ENCODE measurements at regions not wholly inside any gene's neighbourhood (a gene's known extent, or its start where the extent isn't known, plus 50 kb on each side); places are given as distances from the start of the nearest gene placed in this dataset.
A peak's percentile ranks its signal among the peaks of the same experiment; 100 is the strongest.

- peak; percentile 40 for DNase-seq (ENCODE audit: low spot score)
Measured at GRCh38 chr9:89234205-89235067, 55.8 kb upstream of the SHC3 start.

- no peak for DNase-seq (ENCODE audit: low spot score)
Measured at GRCh38 chr9:89236955-89237573, 58.4 kb upstream of the SHC3 start.

GRCh38 chr9:89238424-89238823 is 59.8 kb upstream of the SHC3 start:
- DNase-seq (ENCODE audit: low spot score): no peak

DNA sequence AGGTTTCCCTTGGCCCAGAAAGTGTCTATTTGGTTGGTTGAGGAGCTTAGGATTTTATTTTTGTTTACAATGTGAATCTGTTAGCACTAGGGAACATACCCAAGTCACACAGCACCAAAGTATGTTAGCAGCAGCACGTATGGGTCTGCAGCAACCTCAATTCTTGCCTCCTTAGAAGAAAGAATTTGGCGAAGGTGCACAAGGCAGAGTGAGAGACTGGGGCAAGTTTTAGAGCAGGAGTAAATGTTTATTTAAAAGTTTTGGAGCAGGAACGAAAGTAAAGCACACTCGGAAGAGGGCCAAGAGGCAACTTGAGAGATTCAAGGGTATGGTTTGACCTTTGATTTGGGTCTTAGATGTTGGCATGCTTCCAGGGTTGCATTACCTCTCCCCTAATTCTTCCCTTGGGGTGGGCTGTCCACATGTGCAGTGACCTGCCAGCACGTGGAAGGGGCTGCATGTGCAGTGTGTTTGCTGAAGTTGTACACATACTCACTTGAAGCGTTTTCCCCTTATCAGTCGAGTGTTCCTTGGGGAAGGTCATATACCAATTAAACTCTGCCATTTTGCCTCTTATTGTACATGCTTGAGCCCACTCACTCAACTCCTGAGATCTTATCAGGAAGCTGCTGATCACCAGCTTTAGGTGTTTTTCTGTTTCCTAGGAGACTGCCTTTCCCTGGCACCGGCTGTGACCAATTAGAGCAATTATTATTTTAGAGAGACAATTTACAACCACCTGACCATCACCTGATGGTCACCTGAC is 64.9 kb upstream of the SHC3 start:
- DNase-seq (ENCODE audit: low spot score): no peak

- DNase-seq (ENCODE audit: low spot score): no peak
Measured at GRCh38 chr9:89246840-89247239, 64.2 kb upstream of the CKS2 start.

DNA sequence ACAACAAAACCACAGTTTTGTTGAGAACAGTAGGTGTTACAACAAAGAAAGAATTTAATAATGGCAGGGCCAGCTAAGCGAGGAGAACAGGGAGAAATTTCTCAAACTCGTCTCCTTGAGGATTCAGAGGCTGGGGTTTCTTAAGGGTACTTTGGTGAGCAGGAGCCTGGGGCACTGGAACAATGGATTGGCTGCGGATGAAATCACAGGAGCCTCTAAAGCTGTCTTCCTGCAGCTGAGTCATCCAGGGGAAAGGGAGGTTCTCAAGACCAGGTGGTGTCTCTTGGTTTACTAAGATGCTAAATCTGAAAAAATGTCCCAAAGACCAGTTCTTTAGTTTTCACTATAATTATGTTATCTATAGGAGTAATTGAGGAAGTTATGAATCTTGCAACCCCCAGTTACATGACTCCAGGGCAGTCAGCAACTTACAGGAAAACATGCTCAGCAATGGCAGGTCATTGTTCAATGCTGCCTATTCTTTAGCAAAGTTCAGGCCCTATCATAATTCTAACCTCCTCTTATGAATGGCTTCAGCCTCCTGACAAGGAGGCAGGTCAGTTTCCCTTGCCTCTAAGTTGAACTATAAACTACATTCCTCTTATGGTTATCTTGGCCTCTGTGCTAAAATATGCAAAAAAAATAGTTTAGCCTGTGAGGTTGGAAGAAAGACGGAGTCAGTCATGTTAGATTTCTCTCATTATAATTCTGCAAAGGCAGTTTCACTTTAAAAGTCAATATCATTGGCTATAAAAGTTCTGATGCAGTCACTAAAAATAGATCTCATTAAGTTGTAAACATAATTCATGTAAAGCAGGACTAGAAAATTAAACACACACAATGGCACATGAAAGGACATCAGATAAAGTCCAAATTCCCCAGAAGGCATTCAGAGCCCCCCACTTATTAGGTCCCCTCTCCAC is 63.3 kb upstream of the CKS2 start:
- no peak for DNase-seq (ENCODE audit: low spot score)

DNA sequence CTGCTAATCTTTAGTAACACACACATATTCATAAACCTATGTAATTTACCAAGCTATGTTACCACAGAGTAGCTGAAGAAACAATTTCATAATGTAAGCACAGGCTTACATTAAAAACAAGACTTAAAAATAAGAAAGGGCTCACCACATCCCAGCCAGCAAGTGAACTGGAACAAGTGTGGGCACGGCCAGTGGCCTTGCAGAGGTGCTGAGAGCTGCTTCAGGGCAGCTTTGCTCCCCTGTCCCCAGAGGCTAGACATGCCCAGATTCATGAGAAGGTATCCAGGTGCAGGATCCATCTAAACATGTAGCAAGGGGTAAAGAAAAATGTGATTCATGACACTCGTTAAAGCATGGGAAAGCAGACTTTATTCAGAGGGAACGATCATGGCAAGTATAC is 62.0 kb upstream of the CKS2 start:
- DNase-seq (ENCODE audit: low spot score): no peak

- peak; percentile 17 for DNase-seq (ENCODE audit: low spot score)
Measured at GRCh38 chr9:89252651-89253267, 58.2 kb upstream of the CKS2 start.

- no peak for DNase-seq (ENCODE audit: low spot score)
Measured at GRCh38 chr9:89254058-89254772, 56.8 kb upstream of the CKS2 start.

DNA sequence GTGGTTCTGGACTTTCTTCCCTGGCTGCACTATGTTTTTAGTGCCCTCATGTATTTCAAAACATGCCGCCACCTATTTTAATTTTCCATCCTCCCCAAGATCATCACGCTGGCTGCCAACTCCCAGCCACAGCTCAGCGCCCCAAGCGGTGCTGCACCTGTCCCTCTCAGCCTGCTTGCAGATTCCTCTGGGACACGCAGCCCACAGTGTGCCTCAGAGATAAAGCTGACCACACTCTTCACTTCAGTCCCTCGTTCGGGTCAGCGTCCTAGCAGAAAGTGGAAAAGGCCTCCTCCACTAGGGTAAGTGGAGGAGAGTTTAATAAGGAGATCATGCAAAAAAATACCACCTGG is 56.2 kb upstream of the CKS2 start:
- no peak for DNase-seq (ENCODE audit: low spot score)

DNA sequence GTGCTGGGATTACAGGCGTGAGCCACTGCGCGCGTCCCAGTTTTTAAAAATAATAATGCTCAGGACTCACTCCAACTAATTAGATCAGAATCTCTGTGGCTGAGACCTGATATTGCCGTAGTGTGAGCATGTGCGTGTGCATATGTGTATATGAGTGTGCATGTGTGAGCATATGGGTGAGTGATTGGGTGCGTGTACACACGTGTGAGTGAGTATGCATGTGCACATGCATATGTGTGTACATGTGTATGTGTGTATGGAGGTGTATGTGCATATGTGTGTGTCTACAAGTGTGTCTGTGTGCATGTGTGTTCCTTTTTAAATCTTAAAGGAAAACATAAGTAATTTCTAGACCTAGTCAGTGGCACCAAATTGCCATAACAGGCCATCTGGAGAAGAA is 54.8 kb upstream of the CKS2 start:
- DNase-seq (ENCODE audit: low spot score): no peak

- no peak for DNase-seq (ENCODE audit: low spot score)
Measured at GRCh38 chr9:89256642-89257041, 54.4 kb upstream of the CKS2 start.

- no peak for DNase-seq (ENCODE audit: low spot score)
Measured at GRCh38 chr9:89260525-89260924, 50.5 kb upstream of the CKS2 start.

Measured in Ammon's horn (tissue), 1 donor.